GM21447 (cell line): ENCODE measurements at regions not wholly inside any gene's neighbourhood (a gene's known extent, or its start where the extent isn't known, plus 50 kb on each side); places are given as distances from the start of the nearest gene placed in this dataset.
"Not testable (repeated sequence)": the region's sequence is repeated elsewhere in the genome, so short reads cannot be mapped to it uniquely, and the experiment has no call there.

ENCODE experiments used
- ATAC-seq: cut with Tn5 transposase; IDR thresholded peaks from one replicate; pipeline ENCODE4 v1.9.1; 2021; ENCODE audit not compliant: unreplicated experiment

GRCh38 chr2:16194931-16195680 lies 254.8 kb downstream of the MYCN start:
- no peak for ATAC-seq

- no peak for ATAC-seq
Observed at GRCh38 chr2:16194530-16194929, 254.2 kb downstream of the MYCN start.

GRCh38 chr2:16194096-16194390 lies 253.7 kb downstream of the MYCN start:
- ATAC-seq = no peak

- no peak for ATAC-seq
Observed at GRCh38 chr2:16192416-16193216, 252.3 kb downstream of the MYCN start.

GRCh38 chr2:16191431-16192200 lies 251.3 kb downstream of the MYCN start:
- no peak for ATAC-seq

GRCh38 chr2:16190446-16191270 lies 250.3 kb downstream of the MYCN start:
- ATAC-seq = no peak

GRCh38 chr2:16189836-16190160 lies 249.4 kb downstream of the MYCN start:
- no peak for ATAC-seq

GRCh38 chr2:16189029-16189835 lies 248.9 kb downstream of the MYCN start:
- ATAC-seq = no peak

- no peak for ATAC-seq
Observed at GRCh38 chr2:16188261-16188890, 248.0 kb downstream of the MYCN start.

- ATAC-seq = no peak
Observed at GRCh38 chr2:16187482-16187817, 247.1 kb downstream of the MYCN start.

GRCh38 chr2:16186661-16187481 lies 246.5 kb downstream of the MYCN start:
- no peak for ATAC-seq

GRCh38 chr2:16185801-16186272 lies 245.5 kb downstream of the MYCN start:
- no peak for ATAC-seq

- ATAC-seq = no peak
Observed at GRCh38 chr2:16184945-16185660, 244.8 kb downstream of the MYCN start.

GRCh38 chr2:16184341-16184890 lies 244.1 kb downstream of the MYCN start:
- ATAC-seq = no peak

- ATAC-seq = no peak
Observed at GRCh38 chr2:16183345-16183744, 243.0 kb downstream of the MYCN start.

GRCh38 chr2:16182841-16183240 lies 242.5 kb downstream of the MYCN start:
- ATAC-seq = no peak

GRCh38 chr2:16182311-16182815 lies 242.0 kb downstream of the MYCN start:
- not testable (repeated sequence) for ATAC-seq

GRCh38 chr2:16181741-16182090 lies 241.4 kb downstream of the MYCN start:
- no peak for ATAC-seq
